CD4-positive, alpha-beta T cell treated with Interleukin-15 for 1 hour (primary cell): ENCODE measurements at regions not wholly inside any gene's neighbourhood (a gene's known extent, or its start where the extent isn't known, plus 50 kb on each side); places are given as distances from the start of the nearest gene placed in this dataset.
"Not testable (repeated sequence)": the region's sequence is repeated elsewhere in the genome, so short reads cannot be mapped to it uniquely, and the experiment has no call there.

Experiments used
- DNase-seq: peaks from one replicate; pipeline ENCODE4 v3.0.0-alpha.2; 2020

DNA sequence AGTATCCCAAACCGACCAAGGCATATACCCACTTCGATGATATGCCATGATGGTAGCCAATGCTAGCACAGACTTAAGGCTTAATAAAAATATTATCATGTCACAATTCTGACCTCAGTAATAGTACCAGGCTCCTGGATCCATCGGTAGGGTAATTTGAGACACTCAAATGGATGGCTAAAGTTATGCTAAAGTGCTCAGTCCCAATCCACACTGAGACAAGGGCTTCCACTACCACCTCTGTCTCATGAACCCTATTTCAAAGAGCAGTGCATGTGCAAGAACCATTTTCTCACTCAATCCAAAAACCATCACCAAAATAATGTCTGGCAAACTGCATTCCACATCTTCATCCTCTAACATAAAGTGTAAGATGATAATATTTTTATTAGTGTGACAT is 122.4 kb upstream of the KRR1 start:
- DNase-seq = no peak

DNA sequence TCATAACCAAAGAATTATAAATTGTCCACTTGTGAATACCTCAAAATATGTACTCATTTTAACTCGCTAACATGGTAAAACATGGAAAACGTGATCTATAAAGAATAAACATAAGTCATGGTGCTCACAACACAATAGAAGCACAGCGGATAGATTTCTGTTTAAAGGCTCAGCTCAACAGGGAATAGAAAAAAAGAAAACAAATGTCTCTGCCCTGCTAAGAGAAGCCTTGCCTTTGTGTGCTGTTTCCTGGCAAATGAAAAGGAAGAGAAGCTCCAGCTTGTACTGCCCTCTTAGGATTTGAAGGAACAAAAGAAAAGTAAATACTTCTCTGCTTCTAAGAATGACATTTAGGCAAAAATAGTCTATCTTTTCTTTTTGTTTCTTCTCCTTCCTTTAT is 121.0 kb upstream of the KRR1 start:
- no peak for DNase-seq

DNA sequence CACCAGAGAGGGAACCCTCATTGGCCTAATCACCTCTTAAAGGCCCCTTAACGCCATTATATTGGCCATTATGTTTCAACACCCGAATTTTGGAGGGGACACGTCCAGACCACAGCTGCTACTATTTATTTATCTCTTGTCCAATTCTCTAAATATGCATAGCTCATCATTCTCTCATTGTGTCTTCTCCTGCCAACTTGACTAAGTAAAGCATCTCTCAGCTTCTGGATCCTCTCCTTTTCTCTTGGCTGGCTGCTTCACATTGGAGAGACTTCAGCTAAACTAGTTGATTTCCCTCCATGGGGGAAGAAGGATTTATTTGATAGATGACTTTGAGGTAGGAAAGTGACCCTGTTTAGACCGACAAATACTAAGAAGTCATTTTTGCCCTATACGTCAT is 120.4 kb upstream of the KRR1 start:
- DNase-seq = no peak

DNA sequence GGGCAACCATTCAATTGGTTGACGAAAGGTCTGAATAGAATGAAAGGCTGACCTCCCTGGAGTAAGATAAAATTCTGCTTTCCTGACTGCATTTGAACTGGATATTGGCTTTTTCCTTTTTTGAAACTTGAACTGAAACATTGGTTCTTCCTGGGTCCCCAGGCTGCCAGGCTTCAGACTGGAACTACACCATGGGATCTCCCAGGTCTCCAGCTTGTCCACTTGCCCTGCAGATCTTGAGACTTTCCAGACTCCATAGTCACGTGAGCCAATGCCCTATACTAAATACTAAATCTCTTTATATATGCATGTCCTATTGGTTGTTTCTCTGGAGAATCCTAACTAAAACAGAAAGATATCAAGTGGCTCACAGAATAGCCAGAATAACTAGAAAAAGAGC is 118.7 kb upstream of the KRR1 start:
- DNase-seq = no peak

DNA sequence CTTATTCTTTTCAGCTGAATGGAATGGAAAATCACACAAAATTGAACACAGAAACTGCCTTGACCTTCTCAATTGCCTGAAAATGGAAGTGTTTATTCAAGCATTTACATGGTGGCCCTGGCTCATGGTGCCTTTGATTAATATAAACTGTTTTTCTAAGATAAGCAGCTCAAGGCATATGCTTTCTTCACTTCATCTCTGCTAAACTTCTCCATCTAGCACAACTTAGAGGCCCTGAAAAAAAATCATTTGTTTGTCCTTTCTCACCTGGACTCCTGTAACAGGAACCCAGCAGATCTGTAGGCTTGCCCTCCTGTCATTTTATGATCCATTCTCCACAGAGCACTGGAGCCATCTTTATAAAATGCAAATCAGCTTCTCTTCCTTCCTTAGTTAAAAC is 117.5 kb upstream of the KRR1 start:
- DNase-seq = no peak

DNA sequence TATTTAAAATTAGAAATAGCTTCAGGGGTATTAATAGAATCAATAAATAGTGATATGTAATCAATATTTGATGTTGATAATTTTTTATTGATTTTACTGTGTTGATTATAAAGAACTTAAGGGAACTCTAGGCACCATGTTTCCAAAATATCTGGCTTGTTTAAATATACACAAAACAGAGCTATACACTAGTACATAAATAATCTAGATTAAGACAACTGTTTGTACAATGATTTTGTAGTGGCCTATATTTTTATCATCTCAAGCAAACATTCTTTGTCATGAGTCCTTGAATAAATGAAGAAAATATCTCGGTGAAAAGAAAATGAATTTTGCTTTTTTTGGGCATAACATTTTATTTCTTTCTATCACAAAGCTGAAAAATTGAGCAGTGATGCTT is 117.1 kb upstream of the KRR1 start:
- no peak for DNase-seq

DNA sequence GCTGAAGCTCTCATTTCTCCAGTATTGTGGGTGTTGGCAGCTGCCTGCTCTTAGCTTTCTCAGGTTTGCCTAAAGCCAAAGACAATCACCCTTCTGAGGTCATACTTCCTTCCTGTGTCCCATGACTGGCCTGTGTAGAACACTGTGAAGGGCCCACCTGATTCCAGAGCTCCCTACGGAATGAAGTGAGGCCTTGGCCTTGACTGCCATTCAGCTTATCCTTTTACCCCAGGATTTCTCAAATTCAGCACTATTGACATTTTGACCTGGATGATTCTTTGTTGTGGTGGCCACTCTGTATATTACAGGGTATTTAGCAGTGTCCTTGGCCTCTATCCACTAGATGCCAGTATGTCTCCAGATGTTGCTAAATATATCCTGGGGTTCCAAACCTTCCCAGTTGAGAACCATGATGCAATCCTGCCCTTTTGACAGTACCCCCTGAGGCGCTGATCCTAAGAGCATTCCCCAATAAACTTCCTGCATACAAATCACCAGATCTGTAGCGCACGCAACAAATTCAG is 112.3 kb upstream of the KRR1 start:
- no peak for DNase-seq

DNA sequence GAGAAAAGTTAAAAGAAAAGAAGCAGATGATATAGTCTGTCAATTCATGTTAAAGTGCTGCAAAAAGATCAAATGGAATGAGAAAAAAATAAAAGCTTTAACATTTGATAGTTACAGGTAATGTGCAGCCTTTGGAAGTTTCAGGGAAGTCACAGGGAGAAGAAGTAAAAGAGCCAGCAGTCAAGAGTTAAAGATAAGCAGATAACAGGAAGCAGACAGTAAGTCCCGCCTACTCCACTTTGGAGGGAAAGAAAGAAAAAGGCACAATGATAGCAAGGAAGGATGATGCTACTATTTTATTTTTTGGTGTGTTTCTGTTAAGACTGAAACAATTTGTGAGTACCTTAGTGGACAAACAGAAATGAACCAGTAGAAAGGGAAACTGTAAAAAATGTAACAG is 111.1 kb upstream of the KRR1 start:
- DNase-seq = no peak

DNA sequence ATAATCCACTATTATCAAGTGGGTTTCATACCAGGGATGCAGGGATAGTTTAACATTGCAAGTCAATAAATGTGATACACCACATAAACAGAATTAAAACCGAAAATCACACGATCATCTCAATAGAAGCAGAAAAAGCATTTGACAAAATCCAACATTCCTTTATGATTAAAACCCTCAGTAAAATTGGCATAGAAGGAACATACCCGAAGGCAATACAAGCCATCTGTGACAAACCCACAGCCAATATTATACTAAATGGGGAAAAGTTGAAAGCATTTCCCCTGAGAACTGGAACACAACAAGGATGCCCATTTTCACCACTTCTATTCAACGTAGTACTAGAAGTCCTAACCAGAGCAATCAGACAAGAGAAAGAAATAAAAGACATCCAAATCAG is 103.0 kb upstream of the KRR1 start:
- DNase-seq = not testable (repeated sequence)

DNA sequence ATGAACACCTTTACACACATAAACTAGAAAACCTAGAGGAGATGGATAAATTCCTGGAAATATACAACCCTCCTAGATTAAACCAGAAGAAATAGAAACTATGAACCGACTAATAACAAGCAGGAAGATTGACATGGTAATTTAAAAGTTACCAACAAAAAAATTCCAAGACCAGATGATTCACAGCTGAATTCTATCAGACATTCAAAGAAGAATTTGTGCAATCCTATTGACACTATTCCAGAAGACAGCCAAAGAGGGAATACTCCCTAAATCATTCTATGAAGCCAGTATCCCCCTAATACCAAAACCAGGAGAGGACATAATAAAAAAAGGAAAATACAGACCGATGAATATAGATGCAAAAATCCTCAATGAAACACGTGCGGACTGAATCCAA is 102.6 kb upstream of the KRR1 start:
- DNase-seq = no peak

DNA sequence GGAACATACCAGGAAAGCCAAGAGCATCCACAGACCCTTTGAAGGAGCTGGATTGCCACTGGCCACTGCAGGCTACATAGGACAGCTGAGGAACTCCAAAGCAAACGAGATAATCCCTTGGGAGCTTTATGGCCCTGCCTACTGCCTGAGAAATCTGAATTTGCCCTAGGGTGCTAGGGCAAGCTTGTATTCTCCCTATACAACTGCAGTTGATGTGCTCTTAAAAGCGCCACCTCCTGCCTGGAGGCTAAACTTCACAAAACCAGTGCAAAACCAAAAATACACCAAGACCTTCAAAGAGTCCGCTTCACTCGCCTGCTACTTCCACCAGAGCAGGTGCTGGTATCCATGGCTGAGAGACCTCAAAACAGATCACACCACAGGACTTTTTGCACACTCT is 99.6 kb upstream of the KRR1 start:
- no peak for DNase-seq

DNA sequence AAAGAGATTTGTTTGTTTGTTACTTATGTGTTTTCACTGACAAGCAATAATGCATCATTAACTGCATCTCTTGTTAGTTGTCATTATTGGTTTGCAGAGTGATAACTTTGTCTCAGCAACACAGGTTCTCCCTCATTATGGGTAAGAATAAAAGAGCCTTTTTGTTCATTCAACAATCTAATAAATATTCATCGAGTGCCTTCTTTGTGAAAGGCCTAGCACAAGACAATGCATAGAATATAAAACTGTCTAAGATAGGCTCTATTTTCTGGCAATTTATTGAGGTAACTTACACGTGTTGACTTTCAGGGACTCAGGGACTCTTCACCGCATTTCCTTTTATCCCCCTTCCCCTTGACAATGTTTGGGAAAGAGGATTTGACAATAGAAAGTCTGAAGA is 95.5 kb upstream of the KRR1 start:
- DNase-seq = no peak

DNA sequence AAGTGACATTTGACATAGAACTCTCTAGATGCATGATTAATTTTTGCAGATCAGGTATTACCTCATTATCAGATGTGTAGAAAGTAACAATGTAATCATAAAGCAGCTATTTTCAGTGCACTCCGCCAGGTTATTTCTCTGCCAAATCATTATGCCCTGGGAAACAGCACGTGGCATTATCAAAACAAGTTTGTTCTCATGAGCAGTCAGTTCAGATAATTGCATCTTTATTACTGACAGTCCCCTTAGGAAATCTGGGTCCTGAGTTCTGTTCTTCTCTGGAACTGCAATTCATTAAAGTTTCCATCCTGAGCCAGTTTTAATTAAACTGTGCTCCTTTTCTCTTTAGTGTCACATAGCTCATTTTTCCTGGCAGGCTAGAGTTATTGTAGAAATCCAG is 94.7 kb upstream of the KRR1 start:
- no peak for DNase-seq

DNA sequence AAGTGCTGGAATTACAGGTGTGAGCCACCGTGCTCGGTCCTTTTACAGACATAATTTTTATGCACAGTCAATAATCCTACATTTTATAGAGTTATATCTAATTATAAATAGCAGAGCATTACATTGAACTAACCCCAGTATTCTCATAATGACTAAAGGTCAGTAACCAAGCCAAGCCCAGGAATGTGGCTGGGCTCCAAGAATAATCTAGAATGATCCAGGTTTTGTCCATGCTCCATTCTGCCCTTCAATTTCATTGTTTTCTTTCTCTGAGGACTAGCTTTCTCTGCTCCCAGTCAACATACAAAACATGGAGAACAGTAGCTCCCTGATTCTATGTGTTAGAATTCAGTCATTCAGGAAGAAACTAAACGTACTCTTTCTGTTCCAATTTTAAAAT is 92.1 kb upstream of the KRR1 start:
- DNase-seq = no peak

DNA sequence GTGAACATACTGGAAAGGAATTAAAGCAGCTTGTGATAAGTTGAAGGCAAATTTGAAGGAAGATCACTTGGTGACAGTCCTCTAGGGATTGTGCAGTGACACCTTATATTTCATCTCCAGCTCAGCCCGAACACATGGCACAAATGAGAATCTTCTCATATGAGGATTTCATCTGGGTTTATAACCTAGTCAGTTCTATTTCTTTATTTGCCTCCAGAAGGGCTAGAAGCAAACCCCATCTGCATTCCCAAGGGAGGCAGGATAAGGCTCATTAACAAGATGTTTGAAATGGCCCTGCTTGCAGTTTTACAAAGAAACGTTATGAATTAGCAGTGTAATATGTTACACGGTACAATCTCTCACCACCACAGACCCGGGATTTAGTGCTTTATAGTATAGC is 90.7 kb upstream of the KRR1 start:
- DNase-seq = no peak

DNA sequence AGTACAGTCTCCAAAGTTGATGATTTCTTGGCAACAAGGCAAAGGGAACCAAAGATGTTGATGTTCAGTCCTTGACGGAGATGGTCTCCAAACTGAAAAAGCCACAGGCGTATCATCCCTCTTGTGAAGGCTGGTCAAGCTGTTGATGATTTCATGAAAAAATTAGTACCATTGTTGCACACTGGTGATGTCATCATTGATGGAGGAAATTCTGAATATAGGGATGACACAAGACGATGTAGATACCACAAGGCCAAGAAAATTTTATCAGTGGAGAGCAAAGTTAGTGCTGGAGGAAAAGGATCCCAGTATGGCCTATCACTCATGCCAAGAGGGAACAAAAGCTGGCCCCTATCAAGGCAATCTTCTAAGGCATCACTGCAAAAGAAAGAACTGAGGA is 88.7 kb upstream of the KRR1 start:
- no peak for DNase-seq

DNA sequence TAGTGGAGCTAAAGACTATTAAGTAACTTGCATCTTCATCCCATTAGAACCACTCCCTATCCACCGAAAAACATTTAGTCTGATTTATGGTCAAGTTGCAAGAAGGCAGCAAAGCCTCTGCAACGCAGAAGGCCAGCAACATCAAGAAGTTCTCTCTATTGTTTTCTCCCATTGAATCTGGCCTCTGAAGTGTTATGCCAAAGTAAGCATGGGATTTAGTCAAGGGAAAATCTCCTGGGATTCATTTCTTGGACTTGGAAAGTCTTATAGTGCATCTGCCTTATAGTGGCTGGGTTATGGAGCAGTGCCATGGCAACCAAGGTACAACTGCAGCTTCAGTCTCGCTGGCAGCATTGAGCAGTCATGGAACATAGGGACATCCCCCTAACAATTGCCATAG is 87.7 kb upstream of the KRR1 start:
- no peak for DNase-seq

DNA sequence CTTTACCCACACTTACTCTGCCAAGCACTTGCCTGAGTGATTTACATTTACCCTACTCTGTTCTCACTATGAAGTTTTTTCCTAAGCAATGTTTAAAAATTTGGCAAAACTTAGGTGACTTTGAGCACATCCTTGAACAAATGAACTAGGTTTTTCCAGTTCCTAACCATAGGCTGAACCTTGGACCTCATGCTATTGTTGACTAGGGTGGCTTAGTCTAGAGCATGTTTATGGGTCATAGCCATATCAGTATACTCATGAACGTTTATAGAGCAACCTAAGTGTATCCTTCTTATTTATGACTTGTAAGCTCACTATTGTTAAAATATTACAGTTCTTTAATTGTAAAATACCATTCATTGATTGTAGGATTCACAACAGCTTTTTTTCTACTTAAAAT is 85.0 kb upstream of the KRR1 start:
- DNase-seq = no peak

DNA sequence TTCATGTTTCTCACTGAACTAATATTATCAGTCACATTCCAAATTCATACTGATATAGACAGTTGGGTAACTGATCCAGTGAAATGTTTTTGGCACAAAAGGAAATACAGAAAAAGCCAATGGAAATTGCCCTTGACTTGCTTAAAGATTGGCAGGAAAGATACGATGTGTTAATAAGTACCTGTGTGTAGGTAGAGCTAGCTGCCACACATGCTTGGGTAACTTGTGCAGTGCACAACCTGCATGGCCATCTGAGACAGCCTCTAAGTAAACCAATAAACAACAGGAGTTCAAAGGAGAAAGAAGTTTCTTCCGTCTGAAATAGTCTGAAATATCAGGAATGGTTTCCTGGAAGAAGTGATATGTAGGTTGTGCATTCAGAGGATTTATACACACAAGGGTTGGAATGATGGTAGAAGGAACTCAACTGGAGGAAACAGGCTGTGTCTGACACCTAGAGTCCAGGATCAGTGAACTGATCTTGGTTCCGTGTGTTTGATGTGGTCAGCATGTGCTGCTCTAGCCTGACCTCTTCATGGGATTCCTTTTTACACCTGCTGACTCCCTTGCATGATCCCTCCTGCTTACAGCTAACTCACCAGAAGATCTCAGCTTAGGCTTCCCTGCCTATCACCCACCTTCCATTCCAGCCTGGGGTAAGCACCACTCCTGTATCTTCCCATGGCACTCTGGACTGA is 81.4 kb upstream of the KRR1 start:
- no peak for DNase-seq

DNA sequence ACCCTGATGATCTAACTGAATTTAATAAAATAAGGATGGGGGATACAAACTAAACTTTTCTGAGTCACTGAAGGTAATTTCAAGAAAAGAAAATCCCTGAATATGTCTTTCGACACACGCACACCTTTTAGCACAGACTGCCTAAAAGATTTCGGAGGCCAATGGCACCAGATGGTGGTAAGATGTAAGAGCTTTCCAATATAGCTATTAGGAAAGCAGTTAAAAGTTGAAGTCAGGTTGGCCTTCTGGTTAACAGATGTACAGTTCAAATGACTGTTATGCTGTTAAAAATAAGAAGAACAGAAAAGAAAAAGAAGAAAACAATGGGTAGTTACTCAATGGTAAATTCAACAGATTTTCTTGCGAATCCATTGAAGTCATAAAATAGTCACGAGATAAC is 80.7 kb upstream of the KRR1 start:
- DNase-seq = no peak

DNA sequence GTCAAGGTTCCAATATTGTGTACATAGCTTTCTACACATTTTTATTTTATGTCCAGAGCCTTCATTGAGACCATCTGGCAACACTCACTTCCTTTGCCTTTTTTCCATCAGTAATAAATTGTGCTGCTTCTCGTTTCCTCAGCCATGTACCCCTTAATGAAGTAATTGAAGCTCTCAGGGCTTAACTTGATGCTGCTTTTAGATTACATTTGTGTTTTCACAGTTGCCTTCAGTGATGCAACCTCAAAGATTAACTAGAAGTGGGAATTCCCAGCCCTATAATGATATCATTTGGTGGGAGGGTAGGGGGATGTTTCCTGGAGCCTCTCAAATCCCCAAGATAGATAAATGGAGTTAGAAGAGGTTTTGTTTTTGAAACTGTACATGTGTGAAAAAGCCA is 80.2 kb upstream of the KRR1 start:
- DNase-seq = no peak

DNA sequence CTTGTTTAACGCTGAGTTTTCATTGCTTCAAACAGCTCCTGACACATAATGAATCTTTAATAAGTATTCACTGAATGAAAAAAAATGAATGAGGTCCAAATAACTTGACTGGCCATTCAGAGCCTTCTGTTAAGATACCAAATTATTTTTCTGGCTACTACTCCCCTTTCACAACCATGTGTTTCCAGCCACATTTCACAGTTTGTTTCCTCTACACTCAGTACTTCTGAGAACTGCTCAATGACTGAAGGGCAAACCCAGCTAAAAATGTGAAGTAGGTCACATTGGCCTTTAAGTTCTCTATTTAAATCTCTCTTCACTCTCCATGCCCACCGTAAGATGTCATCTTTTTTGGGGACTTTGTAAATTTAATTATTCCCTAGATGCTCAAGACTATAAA is 78.4 kb upstream of the KRR1 start:
- DNase-seq = no peak

DNA sequence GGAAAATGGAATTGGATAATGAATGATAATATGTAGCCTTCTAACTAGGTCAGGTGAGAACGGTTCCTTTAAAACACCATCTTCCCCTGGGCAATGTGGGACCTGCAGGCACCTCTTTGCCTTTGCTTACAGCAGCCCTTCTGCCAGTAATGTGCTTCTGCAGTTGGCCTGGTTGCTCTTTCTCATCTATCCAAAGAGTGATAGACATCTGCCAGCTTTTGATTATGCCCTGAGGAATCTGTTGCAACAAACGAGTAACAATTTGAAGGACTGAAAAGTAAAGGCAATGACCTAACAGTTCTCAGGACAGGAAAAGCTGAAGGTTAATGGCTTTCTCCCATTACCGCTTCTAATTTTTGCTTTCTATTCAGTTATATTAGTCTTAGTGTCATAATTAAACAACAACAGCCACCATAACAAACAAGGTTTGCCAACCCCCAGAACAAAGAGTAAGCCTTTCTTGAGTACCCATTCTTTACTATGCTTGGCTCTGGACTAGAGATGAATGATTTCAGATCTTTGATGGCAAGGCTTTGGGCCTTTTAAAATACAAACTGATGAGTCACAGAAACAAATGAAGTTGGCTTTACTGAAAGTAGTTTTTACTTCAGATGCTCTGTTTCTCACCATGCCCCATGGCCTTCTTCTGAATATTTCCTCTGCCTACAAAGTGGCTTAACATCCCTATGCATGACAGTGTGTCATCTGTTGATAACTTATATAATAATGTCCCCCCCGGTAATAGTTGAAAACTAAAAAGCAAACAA is 76.1 kb upstream of the KRR1 start:
- no peak for DNase-seq

DNA sequence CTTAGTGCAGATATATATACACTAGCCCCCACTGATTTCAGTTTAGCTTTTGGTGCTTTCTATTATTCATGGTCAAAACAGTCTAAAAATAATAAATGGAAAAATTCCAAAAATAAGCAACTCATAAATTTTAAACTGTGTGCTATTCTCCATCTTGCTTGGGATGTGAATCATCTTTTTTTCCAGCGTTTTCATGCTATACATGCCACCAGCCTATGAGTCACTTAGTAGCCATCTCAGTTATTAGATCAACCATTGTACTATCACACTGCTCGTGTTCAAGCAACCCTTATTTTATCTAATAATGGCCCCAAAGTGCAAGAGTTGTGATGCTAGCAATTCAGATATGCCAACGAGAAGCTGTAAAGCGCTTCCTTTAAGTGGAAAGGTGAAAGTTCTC is 73.9 kb upstream of the KRR1 start:
- DNase-seq = no peak

DNA sequence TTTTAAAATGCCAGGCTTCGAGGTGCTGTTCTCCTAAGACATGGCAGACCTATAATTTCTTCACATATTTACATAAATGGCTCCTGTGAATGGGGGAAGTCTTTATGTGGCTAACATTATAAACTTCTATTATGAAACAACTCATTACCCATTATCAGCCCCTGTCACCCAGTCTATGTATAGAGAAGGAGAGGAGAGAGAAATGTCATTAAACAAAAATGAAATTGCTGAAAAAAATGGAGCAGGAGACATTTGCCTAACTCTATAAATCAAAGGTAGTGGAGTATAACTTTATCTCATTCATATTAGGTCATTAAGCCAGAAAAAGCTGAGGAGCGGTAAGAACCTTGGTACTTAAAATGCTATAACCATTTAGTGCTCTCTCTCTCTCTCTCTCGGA is 71.9 kb upstream of the KRR1 start:
- DNase-seq = no peak
